A673 (cell line): ENCODE measurements at regions not wholly inside any gene's neighbourhood (a gene's known extent, or its start where the extent isn't known, plus 50 kb on each side); places are given as distances from the start of the nearest gene placed in this dataset.
A peak's percentile ranks its signal among the peaks of the same experiment; 100 is the strongest.

Source experiments
- CTCF ChIP-seq: fragments of 300-800, 200-600 bp; sonication (generic); conservative IDR thresholded peaks from 2 replicates; pipeline ENCODE4 v1.5.1; 2017; ENCODE audit warnings: low read depth, mild to moderate bottlenecking, antibody characterized with exemption, low read length, moderate library complexity, mixed read lengths
- EZH2 ChIP-seq: fragments of 200-600 bp; sonication (generic); IDR thresholded peaks from 2 replicates; pipeline ENCODE4 v1.6.1; 2017; ENCODE audit warnings: borderline replicate concordance, low read depth, mild to moderate bottlenecking, mixed read lengths, antibody characterized with exemption, low read length; ENCODE audit not compliant: poor library complexity, severe bottlenecking

GRCh38 chr18:2223849-2224248 is 347.5 kb downstream of the METTL4 start:
- TF ChIP-seq CTCF (peak; percentile 60), EZH2 (no peak)
